HG03135 (cell line): ENCODE measurements at regions not wholly inside any gene's neighbourhood (a gene's known extent, or its start where the extent isn't known, plus 50 kb on each side); places are given as distances from the start of the nearest gene placed in this dataset.
A peak's percentile ranks its signal among the peaks of the same experiment; 100 is the strongest.

ENCODE experiments used
- ATAC-seq: cut with Tn5 transposase; IDR thresholded peaks from one replicate; pipeline ENCODE4 v1.9.1; 2021; ENCODE audit warnings: mild to moderate bottlenecking, moderate library complexity; ENCODE audit not compliant: unreplicated experiment

DNA sequence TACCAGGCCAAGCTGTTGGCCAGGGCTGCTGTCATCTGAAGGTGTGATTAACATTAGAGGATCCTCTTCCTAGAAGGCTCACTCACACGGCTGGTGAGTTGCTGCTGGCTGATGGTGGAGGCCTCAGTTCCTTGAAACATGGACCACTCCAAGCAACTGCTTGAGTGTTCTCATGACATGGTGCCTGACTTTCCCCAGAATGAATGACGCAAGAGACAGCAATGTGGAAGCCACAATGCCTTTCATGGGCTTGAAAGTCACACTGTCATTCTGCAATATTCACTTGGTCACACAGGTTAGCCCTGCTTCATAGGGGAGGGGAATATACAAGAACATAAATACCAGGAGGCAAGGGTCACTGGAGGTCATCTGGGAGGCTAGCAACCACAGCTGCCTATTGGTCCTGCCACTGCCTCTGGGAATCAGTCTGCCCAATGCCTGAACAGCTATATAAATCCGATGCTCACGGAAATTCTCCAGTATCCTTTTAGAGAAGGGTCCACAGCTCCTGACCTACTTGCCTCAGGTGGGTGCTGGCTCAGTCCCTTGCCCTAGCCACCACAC, 97.1 kb upstream of the MAML3 start:
- no peak for ATAC-seq

GRCh38 chr4:140249351-140249750, 95.4 kb upstream of the MAML3 start:
- no peak for ATAC-seq

GRCh38 chr4:140247237-140247636, 93.3 kb upstream of the MAML3 start:
- ATAC-seq, result no peak

DNA sequence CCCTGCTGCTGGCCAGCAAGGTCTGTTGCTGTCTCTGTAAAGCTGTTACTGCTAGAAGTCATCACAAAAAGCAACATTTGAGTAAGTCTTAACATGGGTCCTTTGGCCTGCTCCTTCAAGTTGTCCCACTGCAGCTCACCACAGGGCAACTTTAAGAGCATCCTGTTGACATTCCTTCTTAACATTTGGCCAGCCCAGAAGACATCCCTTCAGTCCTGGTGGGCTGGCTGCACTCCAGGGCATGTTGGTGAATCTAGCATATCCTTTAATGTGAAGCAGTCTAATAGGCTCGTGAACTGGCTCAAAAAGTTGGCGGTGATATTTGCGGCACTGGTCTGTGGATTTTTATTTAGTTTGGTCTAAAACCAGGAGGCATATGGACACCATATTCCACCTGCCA, 92.2 kb upstream of the MAML3 start:
- ATAC-seq, result no peak

DNA sequence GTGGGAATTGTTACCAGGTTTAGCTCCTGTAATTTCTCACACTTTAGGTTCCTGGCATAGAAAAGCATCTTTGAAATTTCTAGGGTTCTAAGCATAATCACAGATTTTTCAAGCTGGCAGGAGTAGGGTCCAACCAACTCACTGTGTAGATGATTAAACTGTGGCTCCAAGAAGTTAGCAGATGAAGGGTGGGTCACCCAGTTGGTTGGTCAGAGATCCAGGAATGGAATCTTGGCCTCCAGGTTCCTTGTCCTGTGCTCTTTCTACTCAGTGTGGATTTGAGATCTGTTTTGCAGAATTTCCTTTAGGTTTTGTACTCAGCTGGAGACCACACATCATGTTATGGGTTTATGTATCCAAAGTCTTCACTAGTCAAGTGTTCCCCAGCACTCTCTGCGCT, 90.3 kb upstream of the MAML3 start:
- ATAC-seq, result no peak

- ATAC-seq, result peak; percentile 76
Observed at GRCh38 chr4:140243278-140243753, 89.3 kb upstream of the MAML3 start.

DNA sequence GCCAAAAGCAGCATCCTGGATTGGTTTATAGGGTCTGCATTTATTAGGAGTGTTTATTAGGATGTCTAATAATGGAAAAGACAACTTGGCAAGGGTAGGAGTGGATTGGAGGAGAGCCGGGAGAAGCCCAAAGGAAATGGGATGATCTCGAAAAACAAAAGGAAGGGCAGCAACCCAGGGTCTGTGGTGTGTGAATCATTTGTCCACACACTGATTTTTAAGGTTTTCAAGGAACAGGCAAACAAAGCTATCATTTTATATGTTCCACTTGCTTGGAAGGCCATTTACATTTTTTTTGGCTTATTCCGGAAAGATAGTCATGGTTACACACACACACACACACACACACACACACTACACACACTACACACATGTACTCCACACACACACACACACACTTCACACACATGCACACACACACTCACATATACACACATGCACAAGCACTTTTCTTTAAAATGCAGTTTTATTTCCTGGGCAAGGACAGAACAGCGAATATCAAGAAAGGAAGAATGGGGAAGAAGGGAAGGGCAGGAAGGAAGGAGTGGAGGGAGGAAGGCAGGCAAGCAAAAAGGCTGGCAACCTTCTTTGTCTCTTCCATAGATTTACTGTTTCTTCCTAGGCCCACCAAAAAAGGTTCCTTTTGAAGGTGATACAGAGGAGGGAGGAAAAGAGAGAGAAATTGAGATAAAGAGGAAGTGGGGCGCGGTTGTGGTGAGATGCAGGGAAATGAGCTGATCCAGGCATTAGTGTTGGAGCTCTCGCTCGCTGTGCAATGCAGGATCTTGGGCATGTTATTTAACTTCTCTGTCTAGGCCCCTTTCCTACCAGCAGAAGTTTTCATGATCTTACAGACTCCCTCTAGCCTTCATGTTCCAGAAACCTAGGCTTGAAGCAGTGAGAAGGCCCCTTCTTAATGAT, 88.6 kb upstream of the MAML3 start:
- peak; percentile 64 for ATAC-seq

- ATAC-seq, result no peak
Observed at GRCh38 chr4:140240237-140240636, 86.3 kb upstream of the MAML3 start.

DNA sequence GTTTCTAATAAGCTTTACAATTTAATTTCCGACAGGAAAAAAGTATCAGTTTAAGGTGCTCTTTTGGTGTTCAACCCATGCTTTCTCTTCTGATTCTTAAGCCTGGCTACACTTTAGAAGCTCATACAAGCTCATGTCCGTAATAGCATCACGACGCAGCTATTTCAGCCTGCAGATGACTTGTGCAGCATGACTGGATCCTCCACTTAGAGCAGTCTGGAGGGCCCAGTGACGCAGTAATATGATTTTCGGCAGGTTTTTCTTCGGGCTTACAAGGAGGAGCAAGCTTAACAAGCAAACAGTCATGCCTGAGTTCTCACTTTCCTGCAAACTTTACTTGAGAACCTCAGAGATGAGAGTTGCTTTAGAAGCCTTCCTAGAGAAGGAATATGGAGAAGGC, 85.3 kb upstream of the MAML3 start:
- no peak for ATAC-seq

GRCh38 chr4:140238351-140239056, 84.5 kb upstream of the MAML3 start:
- ATAC-seq, result no peak

- no peak for ATAC-seq
Observed at GRCh38 chr4:140237616-140238350, 83.8 kb upstream of the MAML3 start.

DNA sequence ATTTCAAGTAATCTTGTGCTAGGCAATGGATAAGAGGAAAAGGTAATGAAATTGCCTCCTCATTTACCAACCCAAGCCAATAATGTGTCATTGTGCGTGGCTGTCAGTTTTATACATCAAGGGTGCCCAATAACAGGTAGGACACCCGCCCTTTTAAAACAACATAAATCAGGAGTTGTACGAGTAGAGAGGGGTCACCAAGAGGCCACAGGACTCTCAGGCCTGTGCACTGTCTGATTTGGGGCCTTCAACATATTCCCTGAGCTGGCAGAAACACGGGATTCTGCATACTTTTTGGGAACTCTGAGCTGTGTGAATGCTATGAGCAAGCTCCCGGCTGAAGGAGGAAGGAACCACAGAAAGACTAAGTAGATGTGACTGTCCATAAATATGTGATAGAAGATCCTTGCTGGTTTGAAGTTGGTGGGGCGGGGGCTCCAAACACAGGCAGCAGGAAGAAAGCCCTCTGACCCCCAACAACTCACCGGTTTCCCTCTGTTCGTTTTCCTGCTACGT, 82.7 kb upstream of the MAML3 start:
- ATAC-seq, result no peak

GRCh38 chr4:140234697-140235060, 80.7 kb upstream of the MAML3 start:
- ATAC-seq, result no peak

DNA sequence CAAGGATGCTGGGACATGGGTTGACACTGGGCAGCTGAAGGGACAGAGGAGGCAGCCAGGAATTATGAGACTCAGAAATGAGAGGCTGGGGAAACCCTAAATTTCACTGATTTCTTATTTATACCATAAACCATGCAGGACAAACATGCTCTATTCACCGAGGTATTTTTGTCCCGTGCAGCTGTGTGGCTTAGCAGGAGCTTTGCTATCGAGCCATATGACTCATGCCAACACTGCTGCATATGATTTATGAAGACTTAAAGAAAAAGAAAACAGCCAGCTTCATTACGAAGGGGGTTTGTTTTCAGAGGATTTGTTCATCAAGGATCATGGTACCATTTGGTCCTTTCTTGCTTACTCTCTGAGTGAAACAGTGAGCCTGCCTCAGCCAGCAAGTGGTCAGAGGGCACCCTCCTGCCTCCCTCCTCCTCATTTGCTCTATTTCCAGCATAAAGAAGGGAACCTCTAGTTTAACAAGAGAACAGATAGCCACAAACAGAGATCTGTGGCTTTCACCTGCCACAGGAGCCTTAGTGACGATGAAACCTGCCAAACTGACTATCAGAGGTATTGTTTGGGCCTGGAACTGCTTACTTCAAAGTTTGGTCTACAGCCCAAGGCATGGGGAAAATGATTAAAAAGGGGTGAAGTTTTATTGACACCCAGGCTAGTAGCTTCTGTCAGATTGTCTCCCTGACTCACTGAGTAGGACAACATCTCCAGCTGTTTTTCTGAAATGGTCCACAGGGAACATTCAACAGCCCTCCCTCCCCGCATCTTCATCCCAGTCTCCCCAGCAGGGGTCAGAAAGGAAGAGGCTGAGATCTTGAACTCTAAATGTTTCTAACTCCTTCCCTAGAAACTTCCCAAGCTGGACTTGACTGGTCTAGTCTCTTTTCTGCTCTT, 80.1 kb upstream of the MAML3 start:
- no peak for ATAC-seq

DNA sequence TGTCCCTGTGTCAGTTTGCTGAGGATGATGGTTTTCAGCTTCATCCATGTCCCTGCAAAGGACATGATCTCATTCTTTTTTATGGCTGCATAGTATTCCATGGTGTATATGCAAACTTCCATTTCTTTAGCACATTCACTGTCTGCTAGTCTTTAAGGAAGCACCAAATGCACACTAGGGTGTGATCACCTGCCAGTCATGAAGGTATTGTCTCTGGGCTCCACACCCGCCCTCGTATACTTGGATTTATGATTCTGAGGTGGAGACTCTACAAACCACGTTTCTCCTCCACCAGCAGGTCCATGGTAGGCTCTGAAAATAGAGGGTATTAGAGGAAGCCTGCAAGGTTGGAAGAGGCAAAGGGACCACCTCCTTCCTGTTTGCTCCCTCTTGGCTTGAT, 75.9 kb upstream of the MAML3 start:
- no peak for ATAC-seq

DNA sequence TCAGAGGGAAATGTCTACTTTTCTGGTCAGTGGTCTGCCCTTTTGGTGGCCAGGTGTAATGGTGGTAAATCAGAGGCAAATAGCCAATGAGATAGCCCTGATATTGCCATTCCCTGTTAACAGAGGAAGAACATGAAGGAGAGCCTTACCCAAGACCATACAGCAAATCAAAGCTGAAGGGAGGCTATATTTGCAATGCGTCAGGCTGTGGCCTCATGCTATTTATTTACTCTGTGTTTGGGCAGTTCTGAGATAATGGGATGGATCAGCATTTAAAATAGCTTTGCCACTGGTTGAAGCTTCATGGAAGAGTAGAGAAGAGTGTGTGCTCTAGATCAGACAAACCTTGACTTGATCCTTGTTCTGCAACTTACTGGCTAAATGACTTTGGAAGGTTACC, 73.3 kb upstream of the MAML3 start:
- ATAC-seq, result no peak

- no peak for ATAC-seq
Observed at GRCh38 chr4:140223056-140223810, 69.2 kb upstream of the MAML3 start.

DNA sequence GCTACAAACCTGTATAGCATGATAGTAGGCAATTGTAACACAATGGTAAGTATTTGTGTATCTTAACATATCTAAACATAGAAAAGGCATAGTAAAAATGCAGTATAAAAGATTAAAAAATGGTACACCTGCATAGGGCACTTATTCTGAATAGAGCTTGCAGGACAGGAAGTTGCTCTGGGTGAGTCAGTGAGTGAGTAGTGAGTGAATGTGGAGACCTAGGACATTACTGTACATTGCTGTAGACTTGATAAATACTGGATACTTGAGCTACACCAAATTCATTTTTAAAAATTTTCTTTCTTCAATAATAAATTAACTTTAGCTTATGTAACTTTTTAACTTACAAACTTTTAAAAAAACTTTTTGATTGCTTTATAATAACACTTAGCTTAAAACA, 68.2 kb upstream of the MAML3 start:
- no peak for ATAC-seq

DNA sequence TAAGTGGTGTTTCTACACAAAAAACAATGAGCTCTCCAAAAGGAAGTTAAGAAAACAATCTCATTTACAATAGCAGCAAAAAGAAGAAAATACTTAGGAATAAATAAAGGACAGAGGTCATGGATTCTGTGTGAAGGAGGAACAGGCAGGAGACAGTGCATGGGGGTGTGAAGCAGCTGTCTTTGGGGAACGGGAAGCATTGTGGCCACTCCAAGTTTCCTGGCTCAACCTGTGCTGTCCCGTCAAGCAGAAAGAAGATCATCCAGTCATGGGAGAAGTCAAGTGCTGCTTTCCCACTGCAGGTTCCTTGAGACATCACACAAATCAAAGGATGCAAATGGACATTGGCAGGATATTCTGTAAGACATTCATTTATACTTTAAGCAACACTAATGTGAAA, 66.1 kb upstream of the MAML3 start:
- no peak for ATAC-seq
